Activated T-helper 2 cell treated with anti-CD3 and anti-CD28 coated beads, Interferon-gamma antibody, Interleukin-2, Interleukin-4, amounts not matched to agents 10 μg/mL and 5 μg/mL and 100 μg/mL, durations not matched to agents 14 hours and 24 hours and 36 hours (primary cell): ENCODE measurements at regions not wholly inside any gene's neighbourhood (a gene's known extent, or its start where the extent isn't known, plus 50 kb on each side); places are given as distances from the start of the nearest gene placed in this dataset.

Experiments
- DNase-seq: peaks from one replicate; pipeline ENCODE4 v3.0.0; 2021; ENCODE audit warnings: low spot score
- H3K27ac Mint-ChIP-seq: one replicate; pipeline ENCODE4 v1.8.0; 2021; ENCODE audit warnings: mixed read lengths
- H3K27me3 Mint-ChIP-seq: one replicate; pipeline ENCODE4 v1.8.0; 2021; ENCODE audit warnings: low read depth, mixed read lengths
- H3K36me3 Mint-ChIP-seq: one replicate; pipeline ENCODE4 v1.8.0; 2021; ENCODE audit warnings: low read depth, mixed read lengths
- H3K4me1 Mint-ChIP-seq: one replicate; pipeline ENCODE4 v1.8.0; 2021; ENCODE audit warnings: low read depth, mixed read lengths
- H3K4me3 Mint-ChIP-seq: one replicate; pipeline ENCODE4 v1.8.0; 2021; ENCODE audit warnings: low read depth, mild to moderate bottlenecking, moderate library complexity, mixed read lengths
- H3K9me3 Mint-ChIP-seq: one replicate; pipeline ENCODE4 v1.8.0; 2021; ENCODE audit warnings: mixed read lengths
- intact Hi-C: fragments of 100-400 bp; cut with micrococcal nuclease; formaldehyde crosslinking; loops from one replicate; pipeline ENCODE4 v1.15.1; 2023

GRCh38 chr11:116275635-116276034, 497.2 kb downstream of the BUD13 start:
- intact Hi-C loops: loop anchor here (1.0 to 5.0 kb wide), 3 partner anchors 53 to 1538 kb away; no protein-coding TSS in a partner anchor
- H3K9me3 Mint-ChIP-seq: no peaks in the 10 kb centered on the region
- H3K4me1 Mint-ChIP-seq: no peaks in the 10 kb centered on the region
- no peak overlapping the region for H3K4me3 Mint-ChIP-seq
- no peak for DNase-seq
- H3K27me3 Mint-ChIP-seq: no peaks in the 10 kb centered on the region
- H3K27ac Mint-ChIP-seq: no peak overlapping the region
- H3K36me3 Mint-ChIP-seq: no peaks in the 10 kb centered on the region

GRCh38 chr11:116274521-116274920, 498.3 kb downstream of the BUD13 start:
- H3K27ac Mint-ChIP-seq: no peak overlapping the region
- no peaks in the 10 kb centered on the region for H3K27me3 Mint-ChIP-seq
- DNase-seq: no peak
- no peaks in the 10 kb centered on the region for H3K36me3 Mint-ChIP-seq
- no peak overlapping the region for H3K4me3 Mint-ChIP-seq
- intact Hi-C loops: no loop called here
- H3K9me3 Mint-ChIP-seq: no peaks in the 10 kb centered on the region
- H3K4me1 Mint-ChIP-seq: no peaks in the 10 kb centered on the region

GRCh38 chr11:116272181-116272789, 500.5 kb downstream of the BUD13 start:
- no peaks in the 10 kb centered on the region for H3K36me3 Mint-ChIP-seq
- H3K9me3 Mint-ChIP-seq: no peaks in the 10 kb centered on the region
- no peaks in the 10 kb centered on the region for H3K4me1 Mint-ChIP-seq
- intact Hi-C loops: no loop called here
- no peak for DNase-seq
- H3K27ac Mint-ChIP-seq: no peak overlapping the region
- no peaks in the 10 kb centered on the region for H3K27me3 Mint-ChIP-seq
- H3K4me3 Mint-ChIP-seq: no peak overlapping the region

GRCh38 chr11:116271479-116271878, 501.3 kb downstream of the BUD13 start:
- H3K4me1 Mint-ChIP-seq: no peaks in the 10 kb centered on the region
- H3K36me3 Mint-ChIP-seq: no peaks in the 10 kb centered on the region
- no peak overlapping the region for H3K27ac Mint-ChIP-seq
- no peak for DNase-seq
- intact Hi-C loops: no loop called here
- no peaks in the 10 kb centered on the region for H3K27me3 Mint-ChIP-seq
- H3K9me3 Mint-ChIP-seq: no peaks in the 10 kb centered on the region
- no peak overlapping the region for H3K4me3 Mint-ChIP-seq

GRCh38 chr11:116267146-116267545, 505.6 kb downstream of the BUD13 start:
- Mint-ChIP-seq H3K27ac (no peak overlapping the region), H3K36me3 (no peaks in the 10 kb centered on the region), H3K9me3 (no peaks in the 10 kb centered on the region), H3K4me3 (no peak overlapping the region), H3K27me3 (no peaks in the 10 kb centered on the region), H3K4me1 (no peaks in the 10 kb centered on the region)
- DNase-seq: no peak
- intact Hi-C loops: no loop called here

- H3K4me3 Mint-ChIP-seq: no peak overlapping the region
- no peaks in the 10 kb centered on the region for H3K9me3 Mint-ChIP-seq
- no peak overlapping the region for H3K27ac Mint-ChIP-seq
- DNase-seq: no peak
- intact Hi-C loops: no loop called here
- no peaks in the 10 kb centered on the region for H3K36me3 Mint-ChIP-seq
- no peaks in the 10 kb centered on the region for H3K27me3 Mint-ChIP-seq
- H3K4me1 Mint-ChIP-seq: no peaks in the 10 kb centered on the region
Observed at GRCh38 chr11:116263770-116264169, 509.0 kb downstream of the BUD13 start.

DNA sequence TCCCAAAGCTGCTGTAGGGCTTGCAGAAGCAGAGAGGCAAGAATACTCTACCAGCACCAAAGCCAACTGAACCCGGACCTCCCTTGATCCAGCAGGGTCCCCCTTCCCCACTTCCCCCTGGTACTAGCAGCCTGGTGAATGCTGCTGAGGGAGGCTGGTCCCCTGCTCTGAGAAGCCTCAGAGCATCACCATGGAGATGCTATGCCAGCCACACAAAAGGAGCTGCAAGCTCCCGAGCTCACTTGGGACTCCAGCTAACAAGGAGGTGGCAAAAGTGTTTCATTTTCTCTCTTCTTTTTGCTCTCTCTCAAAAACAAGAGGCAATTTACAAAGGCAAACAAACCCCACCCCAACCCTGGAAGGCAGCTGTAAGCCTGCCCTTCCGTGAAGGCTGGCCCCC, 509.8 kb downstream of the BUD13 start:
- no peaks in the 10 kb centered on the region for H3K27me3 Mint-ChIP-seq
- intact Hi-C loops: no loop called here
- no peaks in the 10 kb centered on the region for H3K9me3 Mint-ChIP-seq
- no peak overlapping the region for H3K4me3 Mint-ChIP-seq
- no peak overlapping the region for H3K27ac Mint-ChIP-seq
- DNase-seq: no peak
- H3K4me1 Mint-ChIP-seq: no peaks in the 10 kb centered on the region
- H3K36me3 Mint-ChIP-seq: no peaks in the 10 kb centered on the region

- intact Hi-C loops: no loop called here
Observed at GRCh38 chr11:116262370-116262769, 510.4 kb downstream of the BUD13 start.

DNA sequence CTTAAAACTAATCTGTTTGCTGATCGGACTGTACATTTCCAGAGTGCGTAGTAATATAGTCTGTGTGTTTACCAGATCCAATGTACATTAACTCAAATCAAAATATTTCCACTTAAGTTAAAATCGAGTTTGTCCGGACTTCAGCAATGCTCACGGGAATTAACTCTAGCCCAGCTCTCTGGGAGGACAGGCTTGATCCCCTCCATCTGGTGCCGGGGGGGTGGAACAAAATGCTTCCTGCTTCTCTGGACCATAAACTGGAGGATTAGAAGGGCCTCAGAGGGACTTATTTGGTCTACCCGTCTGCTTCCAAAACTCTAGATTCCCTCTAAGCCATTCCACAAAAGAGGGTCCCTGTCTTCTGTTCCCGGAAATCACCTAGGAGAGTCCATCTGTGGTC, 511.2 kb downstream of the BUD13 start:
- no peaks in the 10 kb centered on the region for H3K9me3 Mint-ChIP-seq
- H3K27ac Mint-ChIP-seq: no peak overlapping the region
- DNase-seq: no peak
- H3K4me3 Mint-ChIP-seq: no peak overlapping the region
- H3K36me3 Mint-ChIP-seq: no peaks in the 10 kb centered on the region
- no peaks in the 10 kb centered on the region for H3K4me1 Mint-ChIP-seq
- no peaks in the 10 kb centered on the region for H3K27me3 Mint-ChIP-seq
- intact Hi-C loops: no loop called here

More at GRCh38 chr11:116262370-116262769, 510.4 kb downstream of the BUD13 start:
- H3K27me3 Mint-ChIP-seq: no peaks in the 10 kb centered on the region
- H3K4me3 Mint-ChIP-seq: no peak overlapping the region
- H3K9me3 Mint-ChIP-seq: no peaks in the 10 kb centered on the region
- no peak for DNase-seq
- H3K4me1 Mint-ChIP-seq: no peaks in the 10 kb centered on the region
- H3K36me3 Mint-ChIP-seq: no peaks in the 10 kb centered on the region
- no peak overlapping the region for H3K27ac Mint-ChIP-seq

GRCh38 chr11:116258821-116259220, 514.0 kb downstream of the BUD13 start:
- no peak overlapping the region for H3K4me3 Mint-ChIP-seq
- H3K36me3 Mint-ChIP-seq: no peaks in the 10 kb centered on the region
- H3K9me3 Mint-ChIP-seq: no peaks in the 10 kb centered on the region
- no peaks in the 10 kb centered on the region for H3K27me3 Mint-ChIP-seq
- no peak overlapping the region for H3K27ac Mint-ChIP-seq
- H3K4me1 Mint-ChIP-seq: no peaks in the 10 kb centered on the region
- intact Hi-C loops: no loop called here
- DNase-seq: no peak

DNA sequence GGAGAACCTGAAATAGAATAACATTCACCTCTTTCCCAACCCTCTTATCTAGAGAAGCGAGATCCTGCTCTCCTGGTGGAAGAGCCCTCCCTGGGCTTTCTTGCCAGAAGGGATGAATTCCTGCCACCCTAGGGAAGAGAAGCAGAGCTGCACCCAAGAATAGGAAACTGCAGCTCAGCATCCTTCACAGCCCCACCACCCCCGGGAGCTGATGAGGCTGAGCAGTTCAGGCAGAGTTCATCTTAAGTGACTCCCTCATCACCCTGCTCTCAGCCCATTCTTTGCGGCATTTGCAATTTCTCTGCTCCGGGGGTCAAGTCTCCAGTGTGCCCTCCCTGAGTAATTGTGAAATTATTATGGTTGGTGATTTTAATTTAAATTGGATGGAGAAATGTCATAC, 514.9 kb downstream of the BUD13 start:
- Mint-ChIP-seq H3K27ac (no peak overlapping the region), H3K4me1 (no peaks in the 10 kb centered on the region), H3K9me3 (no peaks in the 10 kb centered on the region), H3K36me3 (no peaks in the 10 kb centered on the region), H3K4me3 (no peak overlapping the region), H3K27me3 (no peaks in the 10 kb centered on the region)
- intact Hi-C loops: no loop called here
- no peak for DNase-seq

DNA sequence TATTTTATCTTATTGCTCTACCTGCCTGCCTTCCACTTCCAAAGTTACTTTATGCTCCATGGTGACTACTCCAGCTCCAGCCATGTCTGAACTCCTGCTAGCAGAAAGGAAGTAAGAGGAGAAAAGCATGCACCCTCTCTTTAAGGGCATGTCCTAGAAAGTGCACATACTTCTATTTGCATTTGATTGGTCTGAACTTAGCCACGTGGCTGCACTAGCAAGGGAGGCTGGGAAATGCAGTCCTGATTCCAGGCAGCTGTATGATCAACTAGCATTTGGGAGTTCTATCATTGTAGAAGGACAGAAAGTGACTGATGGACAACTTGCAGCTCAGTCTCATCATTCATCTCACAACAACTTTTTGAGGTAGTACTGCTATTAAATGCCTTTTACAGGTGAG, 515.7 kb downstream of the BUD13 start:
- no peaks in the 10 kb centered on the region for H3K4me1 Mint-ChIP-seq
- intact Hi-C loops: no loop called here
- H3K4me3 Mint-ChIP-seq: no peak overlapping the region

DNA sequence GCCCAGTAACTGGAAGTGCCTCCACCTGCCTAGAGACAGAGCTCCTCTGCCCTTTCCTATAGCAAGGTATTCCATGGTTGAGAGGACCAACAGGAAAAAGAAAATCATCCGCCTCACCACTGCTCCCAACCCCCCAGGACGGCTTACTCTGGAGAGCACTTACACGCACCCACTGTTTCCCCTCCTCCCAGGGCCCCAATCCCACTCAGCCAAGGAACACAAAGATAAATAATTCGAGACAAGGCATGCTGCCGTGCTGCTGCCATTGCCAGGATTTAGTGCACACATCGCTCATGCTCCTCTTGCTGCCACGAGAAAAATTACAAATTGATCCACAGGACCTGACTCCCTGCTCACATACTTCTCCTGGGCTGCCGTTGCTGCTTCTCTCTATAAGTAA, 516.6 kb downstream of the BUD13 start:
- Mint-ChIP-seq H3K4me1 (no peaks in the 10 kb centered on the region), H3K27me3 (no peaks in the 10 kb centered on the region), H3K36me3 (no peaks in the 10 kb centered on the region), H3K9me3 (no peaks in the 10 kb centered on the region), H3K4me3 (no peak overlapping the region), H3K27ac (no peak overlapping the region)
- intact Hi-C loops: no loop called here
- no peak for DNase-seq

More for the DNA sequence above, 515.7 kb downstream of the BUD13 start:
- no peak overlapping the region for H3K27ac Mint-ChIP-seq
- no peaks in the 10 kb centered on the region for H3K27me3 Mint-ChIP-seq
- H3K36me3 Mint-ChIP-seq: no peaks in the 10 kb centered on the region
- no peaks in the 10 kb centered on the region for H3K9me3 Mint-ChIP-seq
- DNase-seq: no peak
